NCI-H1930 (cell line): ENCODE measurements at regions not wholly inside any gene's neighbourhood (a gene's known extent, or its start where the extent isn't known, plus 50 kb on each side); places are given as distances from the start of the nearest gene placed in this dataset.
"Not testable (repeated sequence)": the region's sequence is repeated elsewhere in the genome, so short reads cannot be mapped to it uniquely, and the experiment has no call there.

Experiments used
- DNase-seq, 2 experiments: peaks; one replicate each; lab custom pipeline; 2025; lab: John Stamatoyannopoulos, UW

- DNase-seq = no peak
Measured at GRCh38 chr3:24545887-24546286, 51.2 kb upstream of the THRB start.

GRCh38 chr3:24548278-24548677 lies 53.6 kb upstream of the THRB start:
- no peak for DNase-seq

GRCh38 chr3:24550588-24550987 lies 55.9 kb upstream of the THRB start:
- DNase-seq = no peak

GRCh38 chr3:24551626-24552025 lies 57.0 kb upstream of the THRB start:
- no peak for DNase-seq

- no peak for DNase-seq
Measured at GRCh38 chr3:24562895-24563294, 68.2 kb upstream of the THRB start.

GRCh38 chr3:24565053-24565452 lies 70.4 kb upstream of the THRB start:
- no peak for DNase-seq

GRCh38 chr3:24565656-24566055 lies 71.0 kb upstream of the THRB start:
- no peak for DNase-seq

- no peak for DNase-seq
Measured at GRCh38 chr3:24566927-24567326, 72.3 kb upstream of the THRB start.

- not testable (repeated sequence) for DNase-seq
Measured at GRCh38 chr3:24572409-24572808, 77.8 kb upstream of the THRB start.

- DNase-seq = no peak
Measured at GRCh38 chr3:24573576-24573975, 78.9 kb upstream of the THRB start.

- DNase-seq = no peak
Measured at GRCh38 chr3:24578324-24578723, 83.7 kb upstream of the THRB start.

GRCh38 chr3:24578951-24579421 lies 84.3 kb upstream of the THRB start:
- no peak for DNase-seq

- no peak for DNase-seq
Measured at GRCh38 chr3:24582431-24583403, 88.1 kb upstream of the THRB start.

GRCh38 chr3:24586920-24587319 lies 92.3 kb upstream of the THRB start:
- DNase-seq = no peak

GRCh38 chr3:24588629-24589512 lies 94.2 kb upstream of the THRB start:
- no peak for DNase-seq

GRCh38 chr3:24589513-24589851 lies 94.8 kb upstream of the THRB start:
- no peak for DNase-seq

- no peak for DNase-seq
Measured at GRCh38 chr3:24589931-24590880, 95.6 kb upstream of the THRB start.

- no peak for DNase-seq
Measured at GRCh38 chr3:24591191-24591590, 96.5 kb upstream of the THRB start.

GRCh38 chr3:24591661-24592555 lies 97.3 kb upstream of the THRB start:
- no peak for DNase-seq

- DNase-seq = no peak
Measured at GRCh38 chr3:24594161-24594560, 99.5 kb upstream of the THRB start.

- DNase-seq = no peak
Measured at GRCh38 chr3:24595796-24596195, 101.1 kb upstream of the THRB start.
